ENCODE measurements at regions not wholly inside any gene's neighbourhood (a gene's known extent, or its start where the extent isn't known, plus 50 kb on each side); places are given as distances from the start of the nearest gene placed in this dataset.

GRCh38 chr13:29906432-29907011, 56.1 kb upstream of the UBL3 start:
- H3K9ac ChIP-seq (ENCODE audit: insufficient read depth in 1 of 2, low read depth in 2 of 2, low read length in 2 of 2): no peak overlapping the region
- FAIRE-seq: no peak
- no peaks in the 10 kb centered on the region; a peak in 2 of 5 replicates for H3K27me3 ChIP-seq (ENCODE audit: control insufficient read depth in 2 of 2, insufficient read depth in 2 of 2, low read length in 2 of 2)
- no peak for ATAC-seq
- no peaks in the 10 kb centered on the region for H3K4me1 ChIP-seq (replicated peaks in 1 of 2; ENCODE audit: control insufficient read depth in 2 of 2, insufficient read depth in 2 of 2, low read length in 2 of 2)
- no peak overlapping the region for H2AFZ ChIP-seq (ENCODE audit: low read depth, low read length)
- H3K36me3 ChIP-seq (ENCODE audit: control insufficient read depth, insufficient read depth, low read length): no peaks in the 10 kb centered on the region
- H3K79me2 ChIP-seq (ENCODE audit: control insufficient read depth, insufficient read depth, low read length): no peaks in the 10 kb centered on the region
- DNase-seq (ENCODE audit: extremely low read depth in 1 of 4, low spot score in 3 of 4): no peak
- H3K4me3 ChIP-seq: no peak overlapping the region
- no peak overlapping the region for H3K4me2 ChIP-seq (ENCODE audit: insufficient read depth, low read length)
- 0% methylated on average over 6 of the region's 6 CpGs for WGBS (ENCODE audit: insufficient coverage, low coverage, missing lambda C conversion rate)
- H3K9me1 ChIP-seq (ENCODE audit: control insufficient read depth, insufficient read depth, low read length): no peaks in the 10 kb centered on the region
- in situ Hi-C loops (cut with MboI): no loop called here
- no peaks in the 10 kb centered on the region for H3K9me3 ChIP-seq (replicated peaks; ENCODE audit: control insufficient read depth, insufficient read depth, low read depth, low read length)
- ChIA-PET POLR2A (no interaction called here), CTCF (ENCODE audit: low intra/inter-chr PET ratio) (no interaction called here)
- H3K27ac ChIP-seq (ENCODE audit: extremely low read depth, low read depth, low read length): no peak overlapping the region
- H4K20me1 ChIP-seq (replicated peaks; ENCODE audit: control insufficient read depth, insufficient read depth, low read length): no peaks in the 10 kb centered on the region
- BruUV-seq (replicated peaks): no TSS peak
- intact Hi-C loops (cut with micrococcal nuclease): no loop called here
- no peak for TF ChIP-seq BRD9 (IDR thresholded peaks at IDR 0.05; ENCODE audit: low read depth, partially characterized antibody)
- peak; percentile 29; the same call in 1 of the 2 replicates for TF ChIP-seq ZNF316 (IDR thresholded peaks at IDR 0.05)

GRCh38 chr13:29905845-29906244, 55.4 kb upstream of the UBL3 start:
- H2AFZ ChIP-seq (ENCODE audit: low read depth, low read length): no peak overlapping the region
- POLR2A ChIA-PET: no interaction called here
- TF ChIP-seq CHAMP1 (IDR thresholded peaks at IDR 0.05): no peak
- no peak for TF ChIP-seq NEUROD1 (IDR thresholded peaks at IDR 0.05; ENCODE audit: borderline replicate concordance, low read depth, low read length, partially characterized antibody)
- TF ChIP-seq ZNF639 (CRISPR knock-in tag; conservative IDR thresholded peaks at IDR 0.05 in 1 of 2, IDR thresholded peaks at IDR 0.05 in 1 of 2): no peak
- TF ChIP-seq MAZ (CRISPR knock-in tag; conservative IDR thresholded peaks at IDR 0.05 in 1 of 2, IDR thresholded peaks at IDR 0.05 in 1 of 2): no peak
- TF ChIP-seq NFXL1 (CRISPR knock-in tag; IDR thresholded peaks at IDR 0.05): no peak
- no peak for TF ChIP-seq HMBOX1 (IDR thresholded peaks at IDR 0.05)
- TF ChIP-seq ZNF217 (CRISPR knock-in tag; IDR thresholded peaks at IDR 0.05): no peak
- no peak for TF ChIP-seq ZKSCAN8 (CRISPR knock-in tag; IDR thresholded peaks at IDR 0.05)
- no peak for TF ChIP-seq POLR2AphosphoS5 (IDR thresholded peaks at IDR 0.05; ENCODE audit: control insufficient read depth, insufficient read depth, low read depth, low read length)

More at GRCh38 chr13:29905845-29906244, 55.4 kb upstream of the UBL3 start:
- no peaks in the 10 kb centered on the region for H4K20me1 ChIP-seq (replicated peaks; ENCODE audit: control insufficient read depth, insufficient read depth, low read length)
- no peak for DNase-seq (ENCODE audit: extremely low read depth in 1 of 4, low spot score in 3 of 4)
- no peaks in the 10 kb centered on the region for H3K4me1 ChIP-seq (replicated peaks in 1 of 2; ENCODE audit: control insufficient read depth in 2 of 2, insufficient read depth in 2 of 2, low read length in 2 of 2)
- ATAC-seq: no peak
- CTCF ChIA-PET (ENCODE audit: low intra/inter-chr PET ratio): no interaction called here
- intact Hi-C loops (cut with micrococcal nuclease) (no loop called here), in situ Hi-C loops (cut with MboI) (no loop called here)
- H3K4me2 ChIP-seq (ENCODE audit: insufficient read depth, low read length): no peak overlapping the region
- H3K36me3 ChIP-seq (ENCODE audit: control insufficient read depth, insufficient read depth, low read length): no peaks in the 10 kb centered on the region
- no peaks in the 10 kb centered on the region for H3K79me2 ChIP-seq (ENCODE audit: control insufficient read depth, insufficient read depth, low read length)
- H3K4me3 ChIP-seq: no peak overlapping the region
- BruUV-seq (replicated peaks): no TSS peak
- H3K27me3 ChIP-seq (ENCODE audit: control insufficient read depth in 2 of 2, insufficient read depth in 2 of 2, low read length in 2 of 2): no peaks in the 10 kb centered on the region; a peak in 2 of 5 replicates
- H3K9ac ChIP-seq (ENCODE audit: insufficient read depth in 1 of 2, low read depth in 2 of 2, low read length in 2 of 2): no peak overlapping the region
- no peak for FAIRE-seq
- H3K9me3 ChIP-seq (replicated peaks; ENCODE audit: control insufficient read depth, insufficient read depth, low read depth, low read length): no peaks in the 10 kb centered on the region
- H3K9me1 ChIP-seq (ENCODE audit: control insufficient read depth, insufficient read depth, low read length): no peaks in the 10 kb centered on the region
- no peak overlapping the region for H3K27ac ChIP-seq (ENCODE audit: extremely low read depth, low read depth, low read length)
- WGBS (ENCODE audit: insufficient coverage, low coverage, missing lambda C conversion rate): 0% methylated on average over 2 of the region's 3 CpGs
